GM21529 (cell line): ENCODE measurements at regions not wholly inside any gene's neighbourhood (a gene's known extent, or its start where the extent isn't known, plus 50 kb on each side); places are given as distances from the start of the nearest gene placed in this dataset.
"Not testable (repeated sequence)": the region's sequence is repeated elsewhere in the genome, so short reads cannot be mapped to it uniquely, and the experiment has no call there.

Source experiments
- ATAC-seq: cut with Tn5 transposase; IDR thresholded peaks from one replicate; pipeline ENCODE4 v1.9.1; 2021; ENCODE audit not compliant: unreplicated experiment

DNA sequence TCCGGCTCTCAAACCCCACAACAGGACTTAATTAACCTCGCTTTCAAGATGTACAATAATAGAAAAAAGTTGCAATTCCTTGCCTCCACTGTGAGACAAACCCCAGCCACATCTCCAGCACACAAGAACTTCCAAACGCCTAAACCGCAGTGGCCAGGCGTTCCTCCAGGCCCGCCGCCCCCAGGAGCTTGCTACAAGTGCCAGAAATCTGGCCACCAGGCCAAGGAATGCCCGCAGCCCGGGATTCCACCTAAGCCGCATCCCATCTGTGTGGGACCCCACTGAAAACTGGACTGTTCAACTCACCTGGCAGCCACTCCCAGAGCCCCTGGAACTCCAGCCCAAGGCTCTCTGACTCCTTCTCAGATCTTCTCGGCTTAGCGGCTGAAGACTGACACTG is 262.5 kb downstream of the SMARCA2 start:
- not testable (repeated sequence) for ATAC-seq

DNA sequence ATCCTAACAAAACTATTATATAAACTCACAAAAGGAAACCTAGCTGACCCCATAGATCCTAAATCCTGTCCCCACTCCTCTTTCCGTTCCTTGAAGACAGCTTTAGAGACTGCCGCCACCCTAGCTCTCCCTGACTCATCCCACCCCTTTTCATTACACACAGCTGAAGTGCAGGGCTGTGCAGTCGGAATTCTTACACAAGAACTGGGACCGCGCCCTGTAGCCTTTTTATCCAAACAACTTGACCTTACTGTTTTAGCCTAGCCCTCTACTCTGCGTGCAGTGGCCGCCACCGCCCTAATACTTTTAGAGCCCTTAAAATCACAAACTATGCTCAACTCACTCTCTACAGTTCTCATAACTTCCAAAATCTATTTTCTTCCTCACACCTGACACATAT is 264.0 kb downstream of the SMARCA2 start:
- not testable (repeated sequence) for ATAC-seq

DNA sequence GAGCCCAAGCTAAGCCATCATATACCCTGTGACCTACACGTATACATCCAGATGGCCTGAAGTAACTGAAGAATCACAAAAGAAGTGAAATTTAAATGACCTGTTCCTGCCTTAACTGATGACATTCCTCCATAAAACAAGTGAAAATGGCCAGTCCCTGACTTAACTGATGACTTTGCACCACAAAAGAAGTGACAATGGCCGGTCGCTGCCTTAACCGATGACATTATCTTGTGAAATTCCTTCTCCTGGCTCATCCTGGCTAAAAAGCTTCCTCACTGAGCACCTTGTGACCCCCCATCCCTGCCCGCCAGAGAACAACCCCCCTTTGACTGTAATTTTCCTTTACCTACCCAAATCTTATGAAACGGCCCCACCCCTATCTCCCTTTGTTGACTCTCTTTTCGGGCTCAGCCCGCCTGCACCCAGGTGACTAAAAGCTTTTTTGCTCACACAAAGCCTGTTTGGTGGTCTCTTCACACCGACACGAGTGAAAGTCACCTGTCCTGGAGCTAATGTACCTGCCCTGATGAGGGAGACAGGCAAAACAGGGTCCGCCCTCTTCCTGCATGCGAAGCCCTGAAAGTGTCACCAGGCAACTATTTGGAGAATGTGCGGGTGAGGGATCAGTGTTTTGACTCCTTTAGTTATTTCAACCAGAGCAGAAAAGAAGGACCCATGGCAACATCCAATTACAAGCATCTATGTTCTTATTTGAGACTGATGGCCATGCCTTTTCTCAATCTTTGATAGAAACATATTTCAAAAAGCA is 266.1 kb downstream of the SMARCA2 start:
- no peak for ATAC-seq

DNA sequence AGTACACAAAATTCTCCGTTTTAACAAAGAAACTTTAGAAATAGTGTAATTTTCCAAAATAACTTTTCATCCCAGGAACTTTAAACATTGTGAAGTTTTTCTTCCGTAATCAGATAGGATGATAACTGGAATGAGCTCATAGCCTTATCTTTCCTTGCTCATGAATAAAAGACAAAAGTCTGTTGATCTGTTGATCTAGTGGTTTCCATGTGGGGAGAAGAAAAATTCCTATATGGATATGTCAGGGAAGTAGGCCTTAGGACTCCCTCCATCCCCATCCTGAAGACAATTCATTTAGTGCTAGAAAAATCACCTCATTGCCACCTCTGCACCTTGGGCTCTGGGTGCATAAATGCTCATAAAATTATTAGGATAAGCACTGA is 266.6 kb downstream of the SMARCA2 start:
- no peak for ATAC-seq

DNA sequence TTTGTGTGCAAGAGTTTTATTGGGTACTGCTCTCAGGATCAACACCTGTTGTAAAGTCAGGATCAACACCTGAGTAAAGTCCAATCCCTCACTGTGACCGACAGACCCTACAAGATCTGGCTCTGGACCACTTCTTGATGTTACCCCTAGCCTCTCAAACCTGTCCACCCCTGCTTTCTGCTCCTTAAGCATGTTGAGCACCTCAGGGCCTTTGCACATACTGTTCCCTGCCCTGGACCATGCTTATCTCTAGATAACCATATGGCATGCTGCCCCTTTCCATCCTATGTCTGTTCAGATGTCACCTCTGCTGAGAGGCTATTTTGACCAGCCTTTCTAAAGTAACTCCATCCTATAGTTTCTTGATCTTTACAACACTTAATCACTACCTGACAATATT is 269.6 kb downstream of the SMARCA2 start:
- ATAC-seq, result no peak

DNA sequence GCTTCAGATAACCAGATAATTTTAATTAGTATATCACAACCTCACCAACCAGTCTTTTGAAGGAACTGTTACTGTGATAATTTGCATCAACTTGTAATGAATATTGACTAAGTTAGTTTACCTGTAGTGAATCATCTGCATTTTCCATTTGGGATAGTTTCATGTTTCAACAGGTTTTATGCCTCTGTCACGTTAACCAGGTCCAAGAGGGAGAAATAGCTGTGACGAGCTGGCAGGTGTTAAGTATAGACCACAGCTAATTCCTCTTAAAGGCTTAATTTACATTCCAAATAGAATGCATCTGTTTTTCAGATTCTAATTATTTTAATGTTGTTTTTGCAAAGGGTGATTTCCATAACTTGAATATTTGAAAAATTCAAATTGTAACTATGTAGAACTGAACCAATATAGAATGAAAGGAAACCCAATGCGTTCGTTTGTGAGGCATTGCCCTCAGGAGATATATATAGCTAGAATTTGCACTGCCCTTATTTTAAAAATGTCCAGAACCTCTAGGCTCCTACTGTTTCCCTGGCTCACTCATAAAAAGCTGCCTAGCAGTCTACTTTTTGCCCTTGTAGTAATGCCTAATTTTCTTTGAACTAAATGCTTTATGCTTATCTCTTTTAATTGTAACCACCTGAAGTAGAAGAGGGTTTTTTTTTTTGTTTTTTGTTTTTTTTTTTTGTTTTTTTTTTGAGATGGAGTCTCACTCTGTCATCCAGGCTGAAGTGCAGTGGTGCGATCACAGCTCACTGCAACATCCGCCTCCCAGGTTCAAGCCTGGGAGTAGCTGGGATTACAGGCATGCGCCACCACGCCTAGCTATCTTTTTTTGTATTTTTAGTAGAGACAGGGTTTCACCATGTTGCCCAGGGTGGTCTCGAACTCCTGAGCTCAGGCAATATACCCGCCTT is 270.5 kb downstream of the SMARCA2 start:
- no peak for ATAC-seq

DNA sequence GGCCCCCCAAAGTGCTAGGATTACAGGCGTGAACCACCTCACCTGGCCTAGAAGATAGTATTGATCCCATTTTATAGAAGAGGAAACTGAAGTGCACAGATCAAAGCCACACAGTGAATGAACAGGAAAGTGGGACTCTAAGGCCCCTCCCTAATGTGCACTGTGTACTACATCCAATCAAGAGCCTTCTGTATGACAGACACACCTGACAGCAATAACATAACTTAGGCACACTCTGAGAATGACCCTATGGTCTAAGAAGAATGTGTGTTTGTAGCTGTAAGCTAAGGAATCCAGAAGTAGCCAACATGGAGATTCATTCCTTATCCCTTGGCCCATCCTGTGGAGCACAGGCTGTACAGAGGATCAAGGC is 271.2 kb downstream of the SMARCA2 start:
- ATAC-seq, result no peak

DNA sequence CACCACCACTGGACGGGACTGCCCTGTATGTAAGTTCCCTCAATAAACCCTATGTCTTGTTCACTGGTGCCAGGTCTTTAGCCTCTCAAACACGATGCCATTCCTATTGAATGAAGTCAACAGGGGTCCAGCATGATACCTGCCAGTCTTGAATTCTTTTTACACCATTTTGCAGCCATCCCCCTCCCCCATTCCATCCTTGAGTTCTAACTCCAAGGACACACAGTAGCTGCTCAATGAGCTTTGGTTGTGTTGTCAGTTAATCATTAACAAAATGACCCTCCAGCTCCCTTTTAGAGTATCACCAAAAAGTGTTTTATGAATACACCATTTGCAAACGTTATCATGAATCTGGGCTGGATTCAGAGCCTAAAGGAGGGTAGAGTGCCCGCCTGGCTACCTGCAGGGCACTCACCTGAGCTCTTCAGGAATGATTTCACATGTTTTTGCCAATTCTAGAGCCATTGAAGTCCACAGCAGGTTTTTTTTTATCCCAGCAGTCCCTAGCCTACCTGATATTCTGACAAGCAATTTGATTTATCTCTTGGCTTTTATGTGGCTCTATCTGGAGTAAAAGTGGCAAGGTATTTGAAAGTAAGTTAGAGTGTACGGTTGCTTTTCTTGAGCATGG is 271.8 kb downstream of the SMARCA2 start:
- no peak for ATAC-seq

DNA sequence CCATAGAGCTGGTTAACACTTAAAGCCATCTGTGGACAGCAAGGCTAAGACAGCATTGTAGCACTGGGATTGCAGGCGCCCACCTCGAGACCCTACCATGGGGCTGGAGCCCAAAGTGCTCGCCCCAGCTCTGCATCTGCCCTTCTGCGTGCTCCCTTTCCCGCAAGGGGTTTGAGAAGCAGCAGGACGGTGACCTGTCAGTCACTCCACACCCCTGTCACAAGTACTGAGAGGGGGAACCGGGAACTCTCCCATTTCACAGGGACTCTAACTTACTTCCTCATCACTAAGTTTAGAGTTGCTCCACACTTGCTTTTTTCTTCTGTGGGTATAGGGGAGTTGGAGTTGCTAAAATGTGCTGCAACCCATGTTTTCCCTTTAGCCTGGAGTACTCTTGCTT is 273.2 kb downstream of the SMARCA2 start:
- ATAC-seq, result no peak

DNA sequence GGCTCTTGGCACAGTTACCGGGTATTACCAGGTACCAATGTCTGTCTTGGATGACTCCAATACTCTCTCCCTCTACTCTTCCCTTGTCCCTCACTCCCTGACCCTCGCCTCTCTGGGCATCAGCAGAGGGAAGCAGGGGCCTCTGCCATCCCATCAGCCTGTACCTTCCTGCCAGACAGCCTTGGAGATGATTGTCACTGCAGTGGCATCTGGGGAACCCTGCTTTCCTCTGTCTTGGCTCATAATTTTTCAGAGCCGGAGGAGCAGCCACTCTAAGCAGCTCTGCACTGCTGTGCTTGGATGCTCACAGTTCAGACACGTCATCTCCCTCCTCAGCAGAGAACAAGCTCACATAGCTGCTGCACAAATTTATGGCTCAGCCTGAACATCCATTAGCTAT is 274.1 kb downstream of the SMARCA2 start:
- no peak for ATAC-seq

DNA sequence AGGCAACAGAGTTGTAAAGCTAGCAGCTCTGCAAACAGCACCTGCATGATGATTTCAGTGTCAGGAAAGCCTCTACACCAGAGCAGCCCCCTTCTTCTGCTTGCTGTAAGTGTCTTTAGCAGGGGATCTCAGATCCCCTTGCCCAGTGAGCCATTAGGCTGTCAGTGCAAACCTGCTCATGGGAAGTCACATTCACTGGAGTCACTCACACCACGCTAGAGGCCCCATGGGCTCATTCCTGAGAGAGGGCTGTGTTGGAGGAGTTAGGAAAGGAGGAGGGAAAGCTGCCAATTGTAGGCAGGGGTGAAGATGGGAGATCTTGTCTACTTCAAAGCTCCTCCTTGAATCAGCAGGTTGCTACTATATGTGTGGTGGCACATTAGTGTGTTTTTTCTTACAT is 275.2 kb downstream of the SMARCA2 start:
- ATAC-seq, result no peak

DNA sequence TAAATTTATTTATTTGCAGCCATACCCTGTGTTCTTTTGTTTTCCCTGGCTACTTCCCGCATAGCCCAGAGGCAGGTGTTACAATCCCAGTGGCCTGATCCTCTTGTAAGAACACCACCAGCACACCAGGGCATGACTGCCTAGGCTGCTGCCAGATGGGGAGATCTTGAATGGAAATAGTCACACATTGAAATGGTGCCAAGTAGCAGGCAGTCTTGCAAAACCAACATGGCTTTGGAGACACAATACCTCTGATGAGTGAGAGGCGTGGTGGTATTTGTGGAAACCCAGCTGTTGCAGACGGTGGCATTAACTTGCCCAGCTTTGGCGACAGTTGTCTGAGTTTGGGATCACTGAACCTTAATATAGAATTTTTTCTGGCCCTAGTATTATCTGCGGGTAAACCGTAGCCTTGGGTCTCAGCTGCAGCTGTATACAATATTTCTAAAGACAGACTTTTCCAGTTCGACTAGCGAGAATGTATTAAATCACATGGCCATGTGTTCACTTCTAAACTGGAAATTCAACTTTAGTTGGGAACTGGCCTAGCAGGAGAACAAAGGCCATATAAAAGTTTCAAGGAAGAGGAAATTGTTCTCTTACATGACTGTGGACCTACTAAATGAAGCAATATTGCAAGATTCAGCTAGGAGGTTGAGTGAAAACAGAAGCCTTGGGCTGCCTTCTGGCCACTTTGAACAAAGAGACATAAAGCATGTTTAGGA is 277.0 kb downstream of the SMARCA2 start:
- no peak for ATAC-seq

DNA sequence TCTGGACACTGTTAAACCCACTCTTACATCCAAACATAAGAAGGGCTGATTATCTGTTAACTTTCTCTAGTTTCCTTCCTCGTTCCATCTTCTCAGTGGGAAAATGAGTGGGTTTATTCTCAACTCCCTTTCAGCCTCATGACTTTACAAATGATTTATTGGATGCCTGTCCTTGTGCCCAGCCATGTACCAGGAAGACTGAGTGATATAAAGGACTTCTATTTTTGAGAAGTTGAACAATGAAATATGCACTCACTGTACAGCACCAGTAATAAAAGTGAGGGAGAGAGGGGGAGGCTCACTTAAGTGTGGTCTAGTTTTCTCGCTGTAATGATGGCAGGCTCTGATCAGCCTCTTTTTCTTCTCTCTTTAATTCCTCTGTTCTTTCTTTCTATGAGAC is 277.6 kb downstream of the SMARCA2 start:
- no peak for ATAC-seq

DNA sequence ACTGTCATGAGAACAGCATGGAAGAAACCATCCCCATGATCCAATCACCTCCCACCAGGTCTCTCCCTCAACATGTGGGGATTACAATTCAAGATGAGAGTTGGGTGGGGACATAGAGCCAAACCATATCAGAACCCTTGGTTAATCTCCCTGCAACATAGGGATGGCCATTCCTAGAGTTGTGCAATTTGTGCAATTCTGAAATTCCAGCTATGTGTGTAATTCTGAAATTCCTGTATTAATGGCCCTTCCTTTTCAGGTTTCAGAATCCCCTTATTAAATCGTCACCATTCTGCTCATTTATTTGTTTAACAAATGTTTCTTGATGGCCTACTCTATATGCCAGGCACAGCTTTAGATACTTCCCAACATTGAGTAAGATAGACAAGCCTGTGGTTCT is 282.6 kb downstream of the SMARCA2 start:
- ATAC-seq, result no peak

DNA sequence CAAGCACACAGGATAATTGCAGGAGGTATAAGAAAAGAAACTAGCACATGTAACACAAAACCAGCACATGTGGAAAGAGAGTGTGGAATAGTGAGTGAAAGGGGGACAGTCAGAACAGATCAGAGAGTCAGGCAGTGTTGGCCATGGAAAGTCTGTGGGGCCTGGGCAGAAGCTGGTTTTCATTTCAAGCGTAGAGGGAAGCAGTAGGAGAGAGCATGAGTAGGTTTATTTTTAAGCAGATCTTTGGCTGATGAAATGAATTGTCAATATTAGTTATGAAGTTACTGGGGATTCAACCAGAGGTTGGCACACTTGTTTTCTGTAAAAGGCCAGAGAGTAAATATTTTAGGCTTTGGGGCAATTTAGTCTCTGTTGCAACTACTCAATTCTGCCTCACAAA is 283.1 kb downstream of the SMARCA2 start:
- no peak for ATAC-seq

DNA sequence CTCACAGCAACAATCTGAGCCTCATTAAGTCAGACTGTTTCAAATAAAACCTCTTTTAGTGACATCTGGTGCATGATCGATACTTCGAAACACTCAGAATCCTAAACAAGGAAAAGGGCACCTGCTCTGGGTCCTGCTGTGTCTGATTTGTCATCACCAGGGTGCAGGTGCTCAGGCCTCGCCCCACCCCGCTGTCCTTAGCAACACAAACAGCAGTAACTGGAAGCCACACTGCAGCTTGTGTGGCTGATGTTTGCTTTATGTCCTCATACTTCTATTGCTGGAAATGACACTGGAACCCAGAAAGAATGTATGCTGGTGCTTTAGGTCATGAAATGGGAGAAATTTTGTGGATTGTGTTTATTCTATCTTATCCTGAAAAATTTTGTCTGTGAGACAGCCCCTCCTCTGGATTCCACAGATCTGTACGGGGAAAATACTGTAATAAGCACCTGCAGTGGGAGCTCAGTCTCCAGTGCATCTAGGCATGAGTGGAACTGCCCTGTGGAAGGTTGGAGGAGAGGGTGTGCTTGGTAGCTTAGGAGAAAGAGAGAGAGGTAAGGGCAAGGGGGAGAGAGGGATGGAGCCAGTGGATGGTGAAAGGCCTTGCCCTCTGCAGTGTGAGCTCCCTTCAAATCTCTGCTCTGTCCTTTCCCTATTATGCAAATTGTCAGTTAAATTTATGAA is 284.2 kb downstream of the SMARCA2 start:
- ATAC-seq, result no peak

DNA sequence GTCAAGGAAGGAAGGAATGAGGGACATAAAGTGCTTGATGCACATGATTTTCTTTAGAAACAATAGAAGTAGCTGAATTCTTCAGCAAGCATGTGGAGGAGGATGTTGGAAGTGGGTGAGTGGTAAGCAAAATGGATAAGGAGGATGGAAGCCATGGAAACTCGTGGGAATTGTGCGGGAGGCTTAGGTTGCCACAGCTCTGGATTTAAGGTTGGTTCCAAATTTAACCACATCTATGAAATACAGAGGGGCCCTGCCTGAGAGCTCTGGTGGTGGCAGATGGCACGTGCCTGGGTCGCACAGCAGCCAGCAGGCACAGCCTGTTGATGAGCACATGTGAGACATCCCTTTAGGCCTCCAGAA is 284.7 kb downstream of the SMARCA2 start:
- ATAC-seq, result no peak

DNA sequence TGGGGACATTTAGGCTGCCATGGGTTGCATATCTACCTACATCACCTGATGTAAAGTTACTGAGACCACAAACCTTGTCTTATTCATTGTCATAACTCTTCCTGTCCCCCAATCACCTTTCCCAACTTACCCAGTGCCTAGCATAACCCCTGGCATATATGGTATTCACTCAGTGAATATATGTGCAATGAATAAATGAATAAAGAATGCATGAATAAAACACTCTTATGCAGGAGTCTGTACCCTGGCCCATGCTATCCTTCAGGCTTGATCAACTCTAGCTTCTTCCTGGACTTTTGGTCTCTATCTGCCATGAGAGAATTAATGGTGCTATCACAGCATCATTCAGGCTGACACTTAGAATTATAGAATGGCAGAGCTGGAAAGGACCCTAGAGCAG is 285.2 kb downstream of the SMARCA2 start:
- no peak for ATAC-seq

DNA sequence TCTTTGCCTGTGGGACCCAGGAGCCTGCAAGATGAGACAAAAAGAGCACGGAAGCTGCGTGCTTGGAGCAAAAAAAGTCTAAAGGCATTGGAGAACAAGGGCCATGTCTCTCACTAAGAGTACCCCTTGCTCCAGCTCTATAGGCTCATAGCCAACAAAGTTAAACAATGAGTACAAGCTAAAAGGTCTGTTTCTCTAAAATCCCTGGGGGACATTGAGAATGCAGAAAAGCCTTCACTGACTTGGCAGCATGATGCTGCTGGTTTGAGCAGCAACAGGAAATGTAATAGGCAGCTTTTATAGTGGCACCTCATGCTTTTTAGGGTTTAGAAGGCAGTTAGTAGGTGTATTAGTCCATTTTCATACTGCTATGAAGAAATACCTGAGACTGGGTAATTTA is 287.5 kb downstream of the SMARCA2 start:
- no peak for ATAC-seq

DNA sequence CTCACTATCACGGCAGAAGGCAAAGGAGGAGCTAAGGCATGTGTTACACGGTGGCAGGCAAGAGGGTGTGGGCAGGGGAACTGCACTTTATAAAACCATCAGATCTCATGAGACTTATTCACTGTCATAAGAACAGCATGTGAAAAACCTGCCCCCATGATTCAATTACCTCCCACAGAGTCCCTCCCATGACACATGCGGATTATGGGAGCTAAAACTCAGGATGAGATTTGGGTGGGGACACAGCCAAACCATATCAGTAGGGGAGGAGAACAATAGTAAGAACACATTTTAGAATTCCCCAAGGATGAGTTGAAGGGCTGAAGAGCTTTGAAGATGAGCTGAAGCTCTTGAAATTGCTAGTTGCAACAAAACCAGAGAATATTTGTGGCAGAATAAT is 287.9 kb downstream of the SMARCA2 start:
- no peak for ATAC-seq

DNA sequence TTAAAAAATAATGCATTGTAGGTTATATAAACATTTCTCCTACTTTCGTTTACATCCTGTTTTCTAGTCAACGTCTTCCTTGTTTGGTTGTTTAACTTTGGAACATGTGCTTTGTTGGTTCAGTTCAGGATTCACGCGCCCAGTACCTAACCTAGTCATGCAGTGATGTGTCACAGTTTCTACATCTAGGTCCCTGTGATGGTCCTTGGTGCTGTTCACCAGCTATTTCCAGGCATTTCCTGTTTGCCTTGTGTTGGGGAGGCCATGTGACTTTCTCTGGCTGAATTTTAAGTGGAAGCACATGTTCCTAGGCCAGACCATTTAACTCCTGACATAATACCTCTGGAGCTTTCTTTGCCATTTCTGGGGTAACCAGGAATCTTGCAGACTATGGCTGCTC is 292.3 kb downstream of the SMARCA2 start:
- ATAC-seq, result no peak
